ENCODE measurements at regions not wholly inside any gene's neighbourhood (a gene's known extent, or its start where the extent isn't known, plus 50 kb on each side); places are given as distances from the start of the nearest gene placed in this dataset.

- TF ChIP-seq CTCF (IDR thresholded peaks at IDR 0.05; ENCODE audit: insufficient read depth, low read length, poor library complexity, severe bottlenecking), result no peak
- TF ChIP-seq EZH2phosphoT487 (conservative IDR thresholded peaks at IDR 0.05; ENCODE audit: low read length), result no peak
These were observed 1505.6 kb downstream of the BRD1 start for GRCh38 chr22:48321986-48322545.
